BE2C (cell line): ENCODE measurements at regions not wholly inside any gene's neighbourhood (a gene's known extent, or its start where the extent isn't known, plus 50 kb on each side); places are given as distances from the start of the nearest gene placed in this dataset.

Experiments used
- DNase-seq: peaks from one replicate; pipeline ENCODE4 v3.0.0-alpha.2; 2020
- H3K27me3 ChIP-seq: fragments of 250-450 bp; sonication (Bioruptor Pico); 2 replicates; pipeline ENCODE4 v1.5.1; 2020; ENCODE audit warnings: mild to moderate bottlenecking
- H3K36me3 ChIP-seq: fragments of 250-450 bp; sonication (Bioruptor Pico); 2 replicates; pipeline ENCODE4 v1.5.1; 2020; ENCODE audit warnings: mild to moderate bottlenecking
- H3K4me1 ChIP-seq: fragments of 250-450 bp; sonication (Bioruptor Pico); 2 replicates; pipeline ENCODE4 v1.5.1; 2020
- H3K4me3 ChIP-seq: 2 replicates; pipeline ENCODE4 v1.5.1; 2011; ENCODE audit warnings: low read depth, low read length
- H3K9me3 ChIP-seq: fragments of 250-450 bp; sonication (Bioruptor Pico); 2 replicates; pipeline ENCODE4 v1.5.1; 2020
- CTCF ChIP-seq: IDR thresholded peaks from 2 replicates; pipeline ENCODE4 v1.5.1; 2012; ENCODE audit warnings: mild to moderate bottlenecking, low read depth, low read length

- Histone ChIP-seq H3K27me3 (no peaks in the 10 kb centered on the region), H3K9me3 (no peaks in the 10 kb centered on the region), H3K36me3 (no peaks in the 10 kb centered on the region), H3K4me3 (no peak overlapping the region), H3K4me1 (no peaks in the 10 kb centered on the region)
- no peak for DNase-seq
- no peak for TF ChIP-seq CTCF
Observed at GRCh38 chr1:83626603-83627002, 372.3 kb downstream of the TTLL7 start.

- DNase-seq, result no peak
- no peak for TF ChIP-seq CTCF
- no peaks in the 10 kb centered on the region for H3K4me1 ChIP-seq
Observed at GRCh38 chr1:83625646-83626045, 373.3 kb downstream of the TTLL7 start.

GRCh38 chr1:83620016-83620415, 378.9 kb downstream of the TTLL7 start:
- no peak for TF ChIP-seq CTCF
- DNase-seq, result no peak
- Histone ChIP-seq H3K4me1 (no peaks in the 10 kb centered on the region), H3K9me3 (no peaks in the 10 kb centered on the region), H3K36me3 (no peaks in the 10 kb centered on the region), H3K27me3 (no peaks in the 10 kb centered on the region), H3K4me3 (no peak overlapping the region)

More at GRCh38 chr1:83625646-83626045, 373.3 kb downstream of the TTLL7 start:
- Histone ChIP-seq H3K9me3 (no peaks in the 10 kb centered on the region), H3K36me3 (no peaks in the 10 kb centered on the region), H3K27me3 (no peaks in the 10 kb centered on the region), H3K4me3 (no peak overlapping the region)

- Histone ChIP-seq H3K4me1 (no peaks in the 10 kb centered on the region), H3K27me3 (no peaks in the 10 kb centered on the region), H3K36me3 (no peaks in the 10 kb centered on the region), H3K9me3 (no peaks in the 10 kb centered on the region), H3K4me3 (no peak overlapping the region)
- TF ChIP-seq CTCF, result no peak
- DNase-seq, result no peak
Observed at GRCh38 chr1:83619170-83619896, 379.6 kb downstream of the TTLL7 start.

GRCh38 chr1:83617883-83618282, 381.0 kb downstream of the TTLL7 start:
- Histone ChIP-seq H3K36me3 (no peaks in the 10 kb centered on the region), H3K4me1 (no peaks in the 10 kb centered on the region), H3K9me3 (no peaks in the 10 kb centered on the region), H3K27me3 (no peaks in the 10 kb centered on the region), H3K4me3 (no peak overlapping the region)
- no peak for TF ChIP-seq CTCF
- no peak for DNase-seq

- H3K36me3 ChIP-seq, result no peaks in the 10 kb centered on the region
- TF ChIP-seq CTCF, result no peak
Observed at GRCh38 chr1:83615370-83615769, 383.6 kb downstream of the TTLL7 start.

More at GRCh38 chr1:83615370-83615769, 383.6 kb downstream of the TTLL7 start:
- DNase-seq, result no peak
- Histone ChIP-seq H3K4me3 (no peak overlapping the region), H3K4me1 (no peaks in the 10 kb centered on the region), H3K27me3 (no peaks in the 10 kb centered on the region), H3K9me3 (no peaks in the 10 kb centered on the region)
